ENCODE measurements at regions not wholly inside any gene's neighbourhood (a gene's known extent, or its start where the extent isn't known, plus 50 kb on each side); places are given as distances from the start of the nearest gene placed in this dataset.

GRCh38 chr9:11190719-11191118, 577.9 kb upstream of the PTPRD start:
- TF ChIP-seq CTCF (IDR thresholded peaks at IDR 0.05; ENCODE audit: extremely low read depth in 1 of 2, insufficient read depth in 1 of 2, low read depth in 1 of 2, low read length in 2 of 2) (no peak), MAX (IDR thresholded peaks at IDR 0.05; ENCODE audit: insufficient read depth, insufficient read length) (no peak), JUN (IDR thresholded peaks at IDR 0.05; ENCODE audit: borderline replicate concordance, insufficient read depth, insufficient read length, low read depth) (no peak), POLR2A (IDR thresholded peaks at IDR 0.05; ENCODE audit: low read depth, low read length) (no peak), FOS (IDR thresholded peaks at IDR 0.05; ENCODE audit: borderline replicate concordance, insufficient read depth, low read length) (no peak)
